OCI-LY7 (cell line): ENCODE measurements at regions not wholly inside any gene's neighbourhood (a gene's known extent, or its start where the extent isn't known, plus 50 kb on each side); places are given as distances from the start of the nearest gene placed in this dataset.
"Not testable (repeated sequence)": the region's sequence is repeated elsewhere in the genome, so short reads cannot be mapped to it uniquely, and the experiment has no call there.

Experiments
- BruUV-seq: library from RNA; stranded (reverse); fragments of 400-500 nt; replicated peaks from 2 replicates; lab custom pipeline; 2021; lab: Mats Ljungman, UMichigan
- CTCF ChIA-PET: fragments of 300-600 bp; sonication (Branson Sonifier 250); formaldehyde crosslinking; loops from one replicate; lab custom pipeline; 2022; ENCODE audit warnings: antibody characterized with exemption; ENCODE audit not compliant: unreplicated experiment; lab: Charles Lee
- POLR2A ChIA-PET: fragments of 300-600 bp; sonication (Branson Sonifier 250); formaldehyde crosslinking; loops from one replicate; lab custom pipeline; 2022; ENCODE audit warnings: antibody characterized with exemption; lab: Charles Lee
- DNase-seq: peaks from one replicate; pipeline ENCODE4 v3.0.0-alpha.2; 2015; ENCODE audit warnings: low spot score
- H2AFZ ChIP-seq: fragments of 200-600 bp; sonication (generic), shearing (Covaris generic); 2 replicates; pipeline ENCODE4 v1.6.1; 2014; ENCODE audit warnings: mild to moderate bottlenecking, antibody characterized with exemption, low read length, moderate library complexity
- H3K27ac ChIP-seq: fragments of 200-600 bp; sonication (generic); 2 replicates; pipeline ENCODE4 v1.5.1; 2014; ENCODE audit warnings: mixed run types, low read depth, mild to moderate bottlenecking, moderate library complexity, low read length, inconsistent platforms; ENCODE audit not compliant: poor library complexity, severe bottlenecking
- H3K36me3 ChIP-seq: fragments of 200-600 bp; sonication (generic); 2 replicates; pipeline ENCODE4 v1.6.1; 2014; ENCODE audit warnings: mild to moderate bottlenecking, antibody characterized with exemption, low read length, moderate library complexity, mixed read lengths; ENCODE audit not compliant: insufficient read depth
- H3K4me1 ChIP-seq: fragments of 200-600 bp; sonication (generic); 2 replicates; pipeline ENCODE4 v1.5.1; 2014; ENCODE audit warnings: mild to moderate bottlenecking, low read length; ENCODE audit not compliant: insufficient read depth, poor library complexity, severe bottlenecking
- H3K4me2 ChIP-seq: fragments of 200-600 bp; sonication (generic); 2 replicates; pipeline ENCODE4 v1.6.1; 2014; ENCODE audit warnings: mild to moderate bottlenecking, low read length
- H3K4me3 ChIP-seq: fragments of 200-600 bp; sonication (generic); 2 replicates; pipeline ENCODE4 v1.5.1; 2014; ENCODE audit warnings: mild to moderate bottlenecking, low read depth, low read length; ENCODE audit not compliant: poor library complexity, severe bottlenecking
- H3K79me2 ChIP-seq: fragments of 200-600 bp; sonication (generic); 2 replicates; pipeline ENCODE4 v1.6.1; 2016; ENCODE audit warnings: low read depth, mild to moderate bottlenecking, low read length, moderate library complexity, mixed read lengths; ENCODE audit not compliant: insufficient read depth
- H3K9me2 ChIP-seq: fragments of 200-600 bp; sonication (generic); 2 replicates; pipeline ENCODE4 v1.6.1; 2016; ENCODE audit warnings: mild to moderate bottlenecking, low read length, mixed read lengths; ENCODE audit not compliant: insufficient read depth
- H3K9me3 ChIP-seq: fragments of 200-600 bp; sonication (generic); 2 replicates; pipeline ENCODE4 v1.6.1; 2014; ENCODE audit warnings: mild to moderate bottlenecking, mixed run types, low read length, mixed read lengths
- H4K20me1 ChIP-seq: fragments of 200-600 bp; sonication (generic); 2 replicates; pipeline ENCODE4 v1.6.1; 2014; ENCODE audit warnings: mild to moderate bottlenecking, antibody characterized with exemption, low read length, moderate library complexity, mixed read lengths; ENCODE audit not compliant: insufficient read depth
- CTCF ChIP-seq: fragments of 200-600 bp; sonication (generic); conservative IDR thresholded peaks from 2 replicates; pipeline ENCODE4 v1.5.1; 2014; ENCODE audit warnings: mild to moderate bottlenecking, antibody characterized with exemption, low read length, moderate library complexity, mixed read lengths
- EZH2phosphoT487 ChIP-seq: fragments of 200-600 bp; sonication (generic); IDR thresholded peaks from 2 replicates; pipeline ENCODE4 v1.6.1; 2018; ENCODE audit warnings: low read depth, borderline replicate concordance, mild to moderate bottlenecking, mixed run types, antibody characterized with exemption, low read length, moderate library complexity, mixed read lengths
- intact Hi-C: fragments of 100-400 bp; cut with micrococcal nuclease; formaldehyde crosslinking; loops from one replicate; pipeline ENCODE4 v1.10.0; 2022; ENCODE audit not compliant: unreplicated experiment

- H3K4me2 ChIP-seq, H4K20me1 ChIP-seq, POLR2A ChIA-PET, H3K9me3 ChIP-seq, BruUV-seq, H3K79me2 ChIP-seq, H3K27ac ChIP-seq, H3K4me1 ChIP-seq, H3K36me3 ChIP-seq, H3K4me3 ChIP-seq, intact Hi-C loops, H2AFZ ChIP-seq, CTCF ChIA-PET, DNase-seq, H3K9me2 ChIP-seq: not testable (repeated sequence)
These were observed 55.9 kb upstream of the ACSM6 start for GRCh38 chr10:95137990-95138625.

- Histone ChIP-seq H3K9me2 (no peaks in the 10 kb centered on the region), H3K27ac (no peak overlapping the region), H3K79me2 (no peaks in the 10 kb centered on the region), H3K4me3 (no peak overlapping the region), H3K36me3 (no peaks in the 10 kb centered on the region), H3K4me2 (no peak overlapping the region), H3K9me3 (no peaks in the 10 kb centered on the region), H4K20me1 (no peaks in the 10 kb centered on the region), H2AFZ (no peak overlapping the region), H3K4me1 (no peaks in the 10 kb centered on the region)
- no peak for TF ChIP-seq CTCF
- TF ChIP-seq EZH2phosphoT487, result no peak
- no peak for DNase-seq
- ChIA-PET POLR2A (no interaction called here), CTCF (interaction anchor here (1.7 kb wide), 1 partner anchor 109 kb away, joined by 6 read pairs; no protein-coding TSS in a partner anchor)
- BruUV-seq, result no TSS peak
- intact Hi-C loops, result loop anchor here (5.0 kb wide), 4 partner anchors 48 to 502 kb away; no protein-coding TSS in a partner anchor
These were observed 59.5 kb upstream of the ACSM6 start for GRCh38 chr10:95134490-95134889.

- Histone ChIP-seq H4K20me1 (no peaks in the 10 kb centered on the region), H3K27ac (no peak overlapping the region), H3K4me3 (no peak overlapping the region), H2AFZ (no peak overlapping the region; the same call in 1 of the 2 replicates), H3K36me3 (no peaks in the 10 kb centered on the region), H3K9me3 (no peaks in the 10 kb centered on the region), H3K79me2 (no peaks in the 10 kb centered on the region), H3K4me1 (no peaks in the 10 kb centered on the region), H3K4me2 (no peak overlapping the region), H3K9me2 (no peaks in the 10 kb centered on the region)
- ChIA-PET CTCF (interaction anchor here (1.7 kb wide), 1 partner anchor 110 kb away, joined by 6 read pairs; no protein-coding TSS in a partner anchor), POLR2A (interaction anchor here (0.7 to 0.8 kb wide), 2 partner anchors 109 to 127 kb away, joined by 3 read pairs; no protein-coding TSS in a partner anchor)
- intact Hi-C loops, result loop anchor here (1.0 to 5.0 kb wide), 6 partner anchors 48 to 502 kb away; no protein-coding TSS in a partner anchor
- BruUV-seq, result no TSS peak
- TF ChIP-seq CTCF (no peak), EZH2phosphoT487 (no peak)
- DNase-seq, result no peak
These were observed 60.0 kb upstream of the ACSM6 start for GRCh38 chr10:95133997-95134396.
